RCC 7860 (cell line): ENCODE measurements at regions not wholly inside any gene's neighbourhood (a gene's known extent, or its start where the extent isn't known, plus 50 kb on each side); places are given as distances from the start of the nearest gene placed in this dataset.

Experiments
- DNase-seq: peaks from one replicate; pipeline ENCODE4 v3.0.0-alpha.2; 2015; ENCODE audit warnings: low spot score
- FAIRE-seq: peaks from 2 replicates; lab custom pipeline; 2012; peaks lifted over from hg19 to GRCh38; lab: Jason Lieb, UNC

- no peak for FAIRE-seq
Observed at GRCh38 chr15:53462651-53463050, 296.8 kb downstream of the WDR72 start.

DNA sequence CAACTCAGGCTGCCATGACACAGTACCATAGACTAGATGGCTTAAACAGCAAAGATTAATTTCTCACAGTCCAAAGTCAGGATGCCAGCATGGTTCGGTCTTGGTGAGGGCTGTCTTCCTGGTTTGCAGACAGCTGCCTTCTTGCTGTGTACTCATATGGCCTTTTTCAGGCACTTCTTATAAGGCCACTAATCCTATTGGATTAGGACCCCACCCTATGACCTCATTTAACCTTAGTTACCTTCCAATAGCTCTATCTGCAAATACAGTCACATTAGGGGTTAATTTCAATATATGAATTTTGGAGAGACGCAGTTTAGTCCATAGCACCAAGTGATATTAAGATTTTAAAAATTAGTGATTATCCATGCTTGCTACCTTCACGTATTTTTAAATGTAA lies 297.8 kb downstream of the WDR72 start:
- no peak for DNase-seq
- FAIRE-seq = no peak

More at GRCh38 chr15:53462651-53463050, 296.8 kb downstream of the WDR72 start:
- DNase-seq = no peak

DNA sequence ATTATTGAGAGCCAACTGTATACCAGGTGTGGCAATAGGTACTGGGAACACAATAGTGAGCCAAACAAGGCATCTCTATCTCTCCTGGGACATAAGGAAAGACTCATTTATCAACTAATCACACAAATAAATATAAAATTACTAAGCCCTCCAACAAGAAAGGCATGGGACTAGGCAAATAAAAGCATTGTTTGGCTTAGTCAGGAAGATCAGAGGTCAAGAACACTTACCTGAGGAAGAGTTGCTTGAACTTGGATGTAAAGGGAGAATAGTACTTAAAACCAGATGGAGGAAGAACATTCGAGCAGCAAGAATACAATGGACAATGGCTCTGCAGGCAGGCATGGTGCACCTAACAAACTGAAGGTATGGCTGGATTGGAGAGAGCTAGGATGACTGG lies 300.7 kb downstream of the WDR72 start:
- FAIRE-seq (no peak), DNase-seq (no peak)

- FAIRE-seq (no peak), DNase-seq (no peak)
Observed at GRCh38 chr15:53457479-53457878, 302.0 kb downstream of the WDR72 start.

GRCh38 chr15:53454843-53455721 lies 304.4 kb downstream of the WDR72 start:
- DNase-seq (no peak), FAIRE-seq (no peak)

GRCh38 chr15:53454535-53454842 lies 305.0 kb downstream of the WDR72 start:
- FAIRE-seq (no peak), DNase-seq (no peak)

GRCh38 chr15:53453253-53454105 lies 306.0 kb downstream of the WDR72 start:
- no peak for DNase-seq
- no peak for FAIRE-seq

DNA sequence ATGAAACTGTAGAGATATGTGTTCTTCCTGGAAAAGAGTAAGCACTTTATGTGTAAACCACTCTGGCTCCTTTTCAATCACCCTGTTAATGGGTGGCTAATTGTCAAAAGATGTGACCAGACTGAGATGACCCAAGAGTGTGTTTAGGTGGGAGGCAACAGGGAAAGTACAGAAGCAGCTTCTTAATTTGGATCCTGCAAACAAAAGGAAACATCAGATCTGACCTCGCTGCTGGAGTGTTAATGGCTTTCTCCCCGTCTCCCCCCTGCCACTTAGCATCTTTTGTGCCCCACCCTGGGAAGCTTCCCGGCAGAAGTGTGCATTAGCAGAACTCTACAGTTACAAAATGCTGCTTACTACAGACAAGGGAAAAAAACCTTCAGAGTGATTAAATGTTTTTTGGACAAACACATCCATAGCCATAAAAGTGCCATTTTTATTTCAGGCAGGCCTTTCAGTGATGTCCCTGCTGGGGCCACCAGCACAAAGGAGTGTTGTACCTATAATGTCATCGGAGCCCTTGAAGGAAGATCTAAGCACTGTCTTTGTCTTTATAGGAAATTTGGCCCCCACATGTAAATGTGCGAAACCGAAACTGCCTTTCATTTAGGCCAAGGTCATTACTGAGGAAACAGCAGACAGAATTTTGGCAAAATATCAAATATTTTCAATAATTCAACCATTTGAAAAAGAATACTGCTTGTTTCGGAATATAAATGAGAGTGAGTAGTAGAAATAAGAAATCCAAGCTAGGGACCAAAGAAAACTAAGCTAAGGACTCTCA lies 311.0 kb downstream of the WDR72 start:
- DNase-seq (no peak), FAIRE-seq (no peak)

DNA sequence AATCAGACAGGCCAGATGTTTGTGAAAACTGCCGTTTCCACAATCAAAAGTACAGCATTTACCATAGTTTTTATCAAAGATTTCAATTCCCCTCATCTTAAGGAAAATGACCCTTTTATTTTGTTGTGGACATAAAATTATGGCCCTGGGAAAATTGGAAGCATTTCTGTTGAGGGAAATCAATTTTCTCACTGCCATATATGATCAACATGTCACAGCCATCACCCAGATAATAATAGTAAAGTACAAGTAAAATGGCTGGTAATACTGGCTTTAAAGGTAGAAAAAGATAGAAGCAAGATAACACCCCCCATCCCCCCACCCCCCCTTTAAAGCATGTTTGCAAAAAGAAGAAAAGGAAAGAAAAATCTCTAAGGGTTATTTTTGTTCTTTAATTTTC lies 311.7 kb downstream of the WDR72 start:
- DNase-seq (no peak), FAIRE-seq (no peak)

DNA sequence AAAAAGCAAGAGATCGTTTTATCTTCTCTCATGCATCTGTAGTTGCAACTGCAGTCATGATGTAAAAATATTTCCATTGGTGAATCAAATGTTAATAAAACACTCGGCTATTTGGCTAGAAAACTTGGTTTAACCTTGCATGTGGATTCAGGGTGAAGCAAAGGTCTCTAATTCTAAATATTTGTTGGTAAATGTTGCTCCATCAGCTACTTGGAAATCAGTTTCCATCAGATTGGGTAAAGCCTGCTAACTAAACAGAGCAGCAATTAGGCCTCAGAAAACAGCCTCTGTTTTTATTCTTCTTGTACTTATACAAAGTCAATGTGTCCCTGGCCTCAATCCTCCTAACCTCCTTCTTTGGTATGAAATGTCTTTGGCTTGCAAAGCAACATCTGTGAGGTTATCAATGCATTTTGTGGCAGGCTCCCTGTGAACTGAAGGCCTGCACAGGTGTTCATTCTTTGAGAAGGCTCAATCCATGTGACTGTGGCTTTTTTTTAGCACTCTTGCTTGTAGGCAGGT lies 312.3 kb downstream of the WDR72 start:
- DNase-seq (no peak), FAIRE-seq (no peak)

- DNase-seq (no peak), FAIRE-seq (no peak)
Observed at GRCh38 chr15:53446376-53446775, 313.1 kb downstream of the WDR72 start.

DNA sequence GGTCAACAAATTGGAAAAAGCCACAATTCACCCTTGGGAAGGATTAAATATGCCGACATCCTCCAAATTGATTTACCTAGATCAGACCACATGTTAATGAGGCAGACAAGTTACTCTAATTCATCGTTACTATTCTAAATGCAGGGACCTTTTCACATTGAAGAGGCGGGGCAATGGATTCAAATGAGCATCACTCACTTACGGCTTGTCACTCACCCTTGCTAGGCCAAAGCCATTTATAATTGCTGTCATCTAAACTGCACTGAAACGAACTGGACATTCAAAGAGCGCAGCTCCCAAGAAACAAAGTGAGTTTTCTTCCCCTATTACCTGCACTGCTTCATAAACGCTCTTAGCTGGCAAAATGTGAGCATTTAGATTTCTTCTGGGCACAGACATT lies 313.9 kb downstream of the WDR72 start:
- DNase-seq (no peak), FAIRE-seq (no peak)

- DNase-seq = no peak
- no peak for FAIRE-seq
Observed at GRCh38 chr15:53437985-53438841, 321.2 kb downstream of the WDR72 start.

DNA sequence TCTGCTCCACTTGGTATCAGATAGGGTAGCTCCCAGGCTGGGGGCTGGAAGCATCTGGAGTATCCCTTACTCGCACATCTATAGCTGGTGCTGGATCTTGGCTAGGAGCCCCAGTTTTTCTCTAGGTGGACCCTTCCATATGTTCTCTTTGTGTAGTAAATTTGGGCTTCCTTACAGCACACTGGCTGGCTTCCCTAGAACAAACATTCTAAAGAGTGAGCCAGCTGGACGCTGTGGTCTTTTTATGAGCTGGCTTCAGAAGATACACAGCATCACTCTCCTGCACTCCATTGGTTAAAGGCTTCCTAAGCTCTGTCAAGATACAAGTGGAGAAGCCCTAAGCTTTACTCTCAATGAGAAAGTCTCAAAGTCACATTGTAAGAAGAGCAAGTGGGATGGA lies 322.1 kb downstream of the WDR72 start:
- no peak for DNase-seq

GRCh38 chr15:53434174-53434678 lies 325.2 kb downstream of the WDR72 start:
- DNase-seq (no peak), FAIRE-seq (no peak)

More for the DNA sequence above, 322.1 kb downstream of the WDR72 start:
- FAIRE-seq = no peak

GRCh38 chr15:53416219-53416940 lies 343.1 kb downstream of the WDR72 start:
- FAIRE-seq (no peak), DNase-seq (no peak)

- no peak for FAIRE-seq
Observed at GRCh38 chr15:53414167-53414566, 345.3 kb downstream of the WDR72 start.

GRCh38 chr15:53412542-53412941 lies 346.9 kb downstream of the WDR72 start:
- FAIRE-seq (no peak), DNase-seq (no peak)

More at GRCh38 chr15:53414167-53414566, 345.3 kb downstream of the WDR72 start:
- no peak for DNase-seq

DNA sequence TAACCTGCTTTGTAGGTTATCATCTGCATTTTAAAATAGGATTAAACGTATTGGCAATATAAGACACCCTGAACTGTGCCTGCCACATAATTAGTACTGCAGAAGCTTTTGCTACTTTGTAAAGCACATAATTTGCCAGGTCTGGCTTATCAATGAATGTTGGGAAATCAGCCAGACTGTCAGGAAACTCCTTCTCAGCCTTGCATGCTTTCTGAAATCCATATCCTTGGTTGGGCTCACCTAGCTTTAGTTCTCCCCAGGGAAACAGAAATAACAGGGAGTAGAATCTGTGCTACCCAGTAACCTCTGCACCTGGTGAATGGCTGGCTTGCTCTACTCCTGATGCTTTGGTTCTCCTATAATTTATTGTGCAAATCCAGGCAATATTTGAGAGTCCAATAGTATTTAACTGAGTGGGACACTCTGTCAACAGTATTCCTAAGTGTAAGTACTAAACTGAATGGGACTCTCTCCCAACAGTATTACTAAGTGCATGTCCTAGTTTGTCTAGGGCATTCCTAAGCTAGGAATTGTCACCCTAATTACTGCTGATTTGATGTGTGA lies 354.5 kb downstream of the WDR72 start:
- no peak for DNase-seq
- no peak for FAIRE-seq
